H1 (cell line): ENCODE measurements at regions not wholly inside any gene's neighbourhood (a gene's known extent, or its start where the extent isn't known, plus 50 kb on each side); places are given as distances from the start of the nearest gene placed in this dataset.

Source experiments
- CTCF ChIA-PET: fragments of 300-600 bp; sonication (Branson Sonifier 250); formaldehyde crosslinking; loops from one replicate; lab custom pipeline; 2021; ENCODE audit not compliant: partially characterized antibody; lab: Charles Lee
- POLR2A ChIA-PET: fragments of 300-600 bp; sonication (Branson Sonifier 250); formaldehyde crosslinking; loops from one replicate; lab custom pipeline; 2021; ENCODE audit warnings: inconsistent platforms; ENCODE audit not compliant: partially characterized antibody; lab: Charles Lee
- DNase-seq, 2 experiments: peaks; one replicate each; pipeline versions ENCODE4 v3.0.0 to v3.0.0-alpha.2; 2010 to 2022; ENCODE audit warnings: low spot score in 2 of 2, low read depth in 1 of 2, mixed read lengths in 1 of 2
- FAIRE-seq: peaks from 2 replicates; lab custom pipeline; 2011; peaks lifted over from hg19 to GRCh38; lab: Jason Lieb, UNC
- H2AFZ ChIP-seq: 2 replicates; pipeline ENCODE4 v1.8.1; 2012; ENCODE audit warnings: low read length, inconsistent platforms
- H2AK5ac ChIP-seq: 2 replicates; pipeline ENCODE4 v1.6.1; 2013; ENCODE audit warnings: low read depth, low read length
- H2BK120ac ChIP-seq: replicated peaks from 2 replicates; pipeline ENCODE3; 2013; ENCODE audit warnings: low read depth, low read length, inconsistent platforms
- H2BK12ac ChIP-seq: 2 replicates; pipeline ENCODE4 v1.6.1; 2013; ENCODE audit warnings: low read depth, low read length
- H2BK15ac ChIP-seq: 2 replicates; pipeline ENCODE4 v1.6.1; 2013; ENCODE audit warnings: low read length
- H2BK20ac ChIP-seq: 2 replicates; pipeline ENCODE4 v1.6.1; 2013; ENCODE audit warnings: low read length
- H2BK5ac ChIP-seq: 2 replicates; pipeline ENCODE4 v1.6.1; 2013; ENCODE audit warnings: low read depth, low read length
- H3K14ac ChIP-seq: 2 replicates; pipeline ENCODE4 v1.6.1; 2013; ENCODE audit warnings: inconsistent platforms; ENCODE audit not compliant: insufficient read length
- H3K18ac ChIP-seq: 2 replicates; pipeline ENCODE4 v1.6.1; 2013; ENCODE audit warnings: low read length; ENCODE audit errors: extremely low read depth
- H3K23ac ChIP-seq: 2 replicates; pipeline ENCODE4 v1.6.1; 2013; ENCODE audit warnings: inconsistent platforms; ENCODE audit not compliant: insufficient read length
- H3K23me2 ChIP-seq: 2 replicates; pipeline ENCODE4 v1.6.1; 2013; ENCODE audit warnings: low read depth, low read length
- H3K27ac ChIP-seq: 2 replicates; pipeline ENCODE4 v1.6.1; 2011; ENCODE audit warnings: low read depth, low read length, inconsistent platforms
- H3K27me3 ChIP-seq, 4 experiments: replicated peaks in 1 of 4; 1 replicate in 1 of 4; 2 replicates in 3 of 4; pipeline versions ENCODE4 v1.6.1 to v1.8.1; 2011 to 2013; ENCODE audit warnings: low read length in 3 of 4, mild to moderate bottlenecking in 3 of 4, inconsistent platforms in 2 of 4, mixed read lengths in 2 of 4, moderate library complexity in 1 of 4; ENCODE audit not compliant: control insufficient read depth in 3 of 4, insufficient read depth in 3 of 4; ENCODE audit errors: extremely low read depth in 1 of 4
- H3K36me3 ChIP-seq, 4 experiments: 2 replicates each; pipeline versions ENCODE4 v1.6.1 to v1.8.1; 2011 to 2013; ENCODE audit warnings: mild to moderate bottlenecking in 4 of 4, low read length in 3 of 4, moderate library complexity in 2 of 4, control low read depth in 1 of 4, inconsistent platforms in 1 of 4; ENCODE audit not compliant: insufficient read depth in 4 of 4, control insufficient read depth in 2 of 4
- H3K4ac ChIP-seq: replicated peaks from 2 replicates; pipeline ENCODE3; 2013; ENCODE audit warnings: low read length, low read depth, mixed read lengths, inconsistent platforms; ENCODE audit not compliant: insufficient read length
- H3K4me1 ChIP-seq, 4 experiments: replicated peaks in 1 of 4; 1 replicate in 1 of 4; 2 replicates in 3 of 4; pipeline versions ENCODE4 v1.6.1 to v1.8.1; 2011 to 2013; ENCODE audit warnings: low read length in 3 of 4, inconsistent platforms in 2 of 4, mixed read lengths in 1 of 4; ENCODE audit not compliant: insufficient read depth in 4 of 4, control insufficient read depth in 3 of 4
- H3K4me2 ChIP-seq, 2 experiments: 2 replicates each; pipeline versions ENCODE4 v1.6.1 to v1.8.1; 2011 to 2013; ENCODE audit warnings: low read depth in 2 of 2, low read length in 2 of 2, control low read depth in 1 of 2, inconsistent platforms in 1 of 2, mild to moderate bottlenecking in 1 of 2; ENCODE audit not compliant: insufficient read depth in 1 of 2
- H3K4me3 ChIP-seq, 4 experiments: fragments of 200-600, 300-600 bp in 1 of 4; sonication (generic), shearing (Covaris generic), sonication (Bioruptor Twin) in 1 of 4; 2 replicates each; pipeline versions ENCODE4 v1.5.1 to v1.8.1; 2011 to 2016; ENCODE audit warnings: low read length in 4 of 4, low read depth in 3 of 4, control low read depth in 2 of 4, inconsistent platforms in 2 of 4, mild to moderate bottlenecking in 2 of 4, mixed read lengths in 1 of 4, moderate library complexity in 1 of 4; ENCODE audit not compliant: insufficient read depth in 2 of 4; ENCODE audit errors: extremely low read depth in 1 of 4
- H3K56ac ChIP-seq: replicated peaks from 2 replicates; pipeline ENCODE3; 2013; ENCODE audit warnings: low read depth, mild to moderate bottlenecking, mixed read lengths, low read length, inconsistent platforms; ENCODE audit not compliant: insufficient read length
- H3K79me1 ChIP-seq: 2 replicates; pipeline ENCODE4 v1.6.1; 2013; ENCODE audit warnings: low read depth, low read length, control low read depth
- H3K79me2 ChIP-seq, 2 experiments: 2 replicates each; pipeline versions ENCODE4 v1.6.1 to v1.8.1; 2012 to 2013; ENCODE audit warnings: low read length in 2 of 2, mild to moderate bottlenecking in 2 of 2, inconsistent platforms in 1 of 2; ENCODE audit not compliant: insufficient read depth in 2 of 2, control insufficient read depth in 1 of 2
- H3K9ac ChIP-seq, 4 experiments: replicated peaks in 1 of 4; 1 replicate in 1 of 4; 2 replicates in 3 of 4; pipeline versions ENCODE4 v1.6.1 to v1.8.1; 2011 to 2013; ENCODE audit warnings: low read depth in 3 of 4, low read length in 3 of 4, control low read depth in 2 of 4, mild to moderate bottlenecking in 2 of 4, moderate library complexity in 2 of 4, inconsistent platforms in 1 of 4; ENCODE audit errors: extremely low read depth in 1 of 4
- H3K9me3 ChIP-seq, 2 experiments: 2 replicates each; pipeline versions ENCODE4 v1.6.1 to v1.8.1; 2012 to 2013; ENCODE audit warnings: mild to moderate bottlenecking in 2 of 2, moderate library complexity in 2 of 2, control low read depth in 1 of 2, inconsistent platforms in 1 of 2, low read depth in 1 of 2, low read length in 1 of 2, mixed read lengths in 1 of 2; ENCODE audit not compliant: insufficient read depth in 2 of 2
- H4K20me1 ChIP-seq, 2 experiments: replicated peaks in 1 of 2; 2 replicates each; pipeline versions ENCODE3 to v1.8.1; 2011 to 2013; ENCODE audit warnings: inconsistent platforms in 2 of 2, low read length in 2 of 2, mild to moderate bottlenecking in 1 of 2; ENCODE audit not compliant: insufficient read depth in 2 of 2, control insufficient read depth in 1 of 2
- H4K5ac ChIP-seq: 2 replicates; pipeline ENCODE4 v1.6.1; 2013; ENCODE audit warnings: low read length, low read depth, mixed read lengths, inconsistent platforms; ENCODE audit not compliant: insufficient read length
- H4K8ac ChIP-seq: 2 replicates; pipeline ENCODE4 v1.8.0; 2013; ENCODE audit warnings: mild to moderate bottlenecking, moderate library complexity, low read length, inconsistent platforms; ENCODE audit not compliant: insufficient read depth; ENCODE audit errors: extremely low read depth
- H4K91ac ChIP-seq: replicated peaks from 2 replicates; pipeline ENCODE3; 2013; ENCODE audit warnings: low read length, mixed read lengths, inconsistent platforms; ENCODE audit not compliant: insufficient read length
- ASH2L ChIP-seq: fragments of 200-600, 300-600 bp; sonication (generic); IDR thresholded peaks from one replicate; pipeline ENCODE4 v1.7.1; 2017; ENCODE audit warnings: low read length
- BRCA1 ChIP-seq: IDR thresholded peaks from 2 replicates; pipeline ENCODE4 v1.6.1; 2012; ENCODE audit warnings: low read depth, low read length, improper control_type of control experiment
- EP300 ChIP-seq, 2 experiments: IDR thresholded peaks; 1 replicate in 1 of 2; 2 replicates in 1 of 2; pipeline ENCODE4 v1.6.1; 2011 to 2012; ENCODE audit warnings: low read depth in 2 of 2, low read length in 2 of 2, mild to moderate bottlenecking in 2 of 2, borderline replicate concordance in 1 of 2, inconsistent platforms in 1 of 2, moderate library complexity in 1 of 2
- KDM4A ChIP-seq: IDR thresholded peaks from one replicate; pipeline ENCODE4 v1.7.1; 2012; ENCODE audit warnings: low read depth, mild to moderate bottlenecking, moderate library complexity, low read length, inconsistent platforms; ENCODE audit not compliant: severe bottlenecking
- NANOG ChIP-seq: IDR thresholded peaks from 2 replicates; pipeline ENCODE4 v1.6.1; 2011; ENCODE audit warnings: low read length, low read depth, mild to moderate bottlenecking, inconsistent platforms; ENCODE audit not compliant: insufficient read depth, poor library complexity, severe bottlenecking
- POLR2A ChIP-seq, 2 experiments: IDR thresholded peaks; 1 replicate in 1 of 2; 2 replicates in 1 of 2; pipeline ENCODE4 v1.6.1; 2011; ENCODE audit warnings: low read depth in 2 of 2, low read length in 2 of 2, mild to moderate bottlenecking in 2 of 2; ENCODE audit errors: control extremely low read depth in 1 of 2
- RAD21 ChIP-seq, 2 experiments: IDR thresholded peaks in 1 of 2; conservative IDR thresholded peaks in 1 of 2; 2 replicates each; pipeline ENCODE4 v1.6.1; 2011; ENCODE audit warnings: low read depth in 2 of 2, low read length in 2 of 2, improper control_type of control experiment in 1 of 2, inconsistent platforms in 1 of 2, mild to moderate bottlenecking in 1 of 2, moderate library complexity in 1 of 2
- RBBP5 ChIP-seq: IDR thresholded peaks from 2 replicates; pipeline ENCODE4 v1.7.1; 2012; ENCODE audit warnings: low read depth, mild to moderate bottlenecking, inconsistent platforms, low read length, moderate library complexity, borderline replicate concordance
- SIX5 ChIP-seq: IDR thresholded peaks from 2 replicates; pipeline ENCODE4 v1.6.1; 2011; ENCODE audit warnings: mild to moderate bottlenecking, low read depth, low read length
- SUZ12 ChIP-seq: fragments of 200-600 bp; sonication (generic); IDR thresholded peaks from 2 replicates; pipeline ENCODE4 v1.6.1; 2012; ENCODE audit warnings: mild to moderate bottlenecking, inconsistent platforms, low read length, moderate library complexity, mixed read lengths
- TAF7 ChIP-seq: optimal IDR thresholded peaks from 2 replicates; pipeline ENCODE3; 2011; ENCODE audit warnings: low read depth, mild to moderate bottlenecking, inconsistent platforms, low read length, moderate library complexity, borderline replicate concordance
- WGBS, 2 experiments: shearing (Covaris generic) in 1 of 2; methylation state at CpG; one replicate each; pipeline versions ENCODE4 v1.1.6 to v1.1.7; 2013 to 2015; ENCODE audit warnings: low lambda C conversion rate in 2 of 2, mixed read lengths in 2 of 2, inconsistent platforms in 1 of 2, low coverage in 1 of 2, missing lambda C conversion rate in 1 of 2; ENCODE audit not compliant: insufficient replicate concordance in 2 of 2, insufficient coverage in 1 of 2, insufficient read length in 1 of 2; ENCODE audit errors: extremely low coverage in 1 of 2, missing lambda C conversion rate in 1 of 2; 5-methylcytosine and 5-hydroxymethylcytosine counted together

DNA sequence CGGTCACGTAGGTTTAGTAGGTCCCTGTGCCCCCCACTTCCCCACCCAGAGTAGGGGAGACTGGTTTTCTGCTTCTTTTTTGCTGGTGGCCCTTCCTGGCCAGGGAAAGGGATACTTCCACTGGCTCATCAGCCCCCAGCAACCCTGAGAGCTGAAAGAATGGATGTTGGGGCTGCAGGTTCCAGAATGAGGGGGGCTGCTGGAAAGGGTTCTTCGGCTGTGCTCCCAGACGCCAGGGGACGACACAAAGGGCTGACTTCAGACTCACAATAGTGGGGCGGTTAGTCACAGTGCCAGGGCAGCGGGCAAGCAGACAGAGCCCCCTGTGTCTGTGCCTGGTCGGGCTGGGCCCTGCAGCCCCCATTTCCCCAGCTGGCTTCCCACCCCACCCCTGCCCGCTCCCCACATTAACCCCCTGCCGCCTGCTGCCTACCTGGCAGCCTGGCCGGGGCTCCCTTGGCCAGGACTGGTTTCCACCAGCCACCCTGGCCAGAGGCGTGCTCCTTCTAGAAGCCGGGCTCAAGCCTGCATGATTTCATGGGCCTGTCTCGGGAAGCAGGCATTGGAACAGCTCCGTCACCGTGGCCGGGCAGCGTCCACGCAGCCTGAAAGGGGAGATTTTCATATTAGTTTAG lies 79.1 kb upstream of the WNT7B start:
- ChIA-PET CTCF (interaction anchor here (0.7 to 2.2 kb wide), 4 partner anchors 42 to 59 kb away, joined by 3 to 9 read pairs (median 4); no protein-coding TSS in a partner anchor), POLR2A (interaction anchor here (0.6 to 2.1 kb wide), 2 partner anchors 9 to 11 kb away, joined by 3 to 7 read pairs; no protein-coding TSS in a partner anchor)
- no peak overlapping the region for H3K4me3 ChIP-seq
- no peaks in the 10 kb centered on the region for H3K9me3 ChIP-seq
- no peak overlapping the region for H2BK120ac ChIP-seq
- H3K23me2 ChIP-seq = no peaks in the 10 kb centered on the region
- H3K79me1 ChIP-seq = no peaks in the 10 kb centered on the region
- H3K18ac ChIP-seq = no peak overlapping the region
- no peak overlapping the region for H3K27ac ChIP-seq
- H3K56ac ChIP-seq = no peak overlapping the region
- no peak overlapping the region for H3K9ac ChIP-seq
- peaks cover 0 to 24% (median 12%) of the 10 kb centered on the region in 4 experiments; a peak in 6 of 7 replicates for H3K27me3 ChIP-seq
- no peak overlapping the region for H2BK15ac ChIP-seq
- no peaks in the 10 kb centered on the region for H3K36me3 ChIP-seq
- H4K8ac ChIP-seq = peak overlapping the region; percentile 71
- 93% methylated on average over 15 of the region's 19 CpGs; no CpG with 5 or more reads in 1 of the 2 experiments for WGBS, 2 experiments
- H2BK20ac ChIP-seq = no peak overlapping the region
- H3K4me2 ChIP-seq = no peak overlapping the region
- no peak overlapping the region for H2BK12ac ChIP-seq
- no peak overlapping the region for H2BK5ac ChIP-seq
- no peaks in the 10 kb centered on the region for H3K79me2 ChIP-seq
- H2AK5ac ChIP-seq = no peak overlapping the region
- peaks cover 0 to 8% (median 3%) of the 10 kb centered on the region in 4 experiments; a peak in 6 of 7 replicates for H3K4me1 ChIP-seq
- DNase-seq (no peak), FAIRE-seq (no peak)
- H4K20me1 ChIP-seq = no peaks in the 10 kb centered on the region
- no peak overlapping the region for H3K14ac ChIP-seq
- H4K5ac ChIP-seq = no peak overlapping the region
- no peak overlapping the region for H2AFZ ChIP-seq
- H3K4ac ChIP-seq = no peak overlapping the region
- H4K91ac ChIP-seq = no peak overlapping the region
- no peak overlapping the region for H3K23ac ChIP-seq
- TF ChIP-seq RAD21 (IDR thresholded peaks at IDR 0.05 in 1 of 2, conservative IDR thresholded peaks at IDR 0.05 in 1 of 2; ENCODE audit: low read depth in 2 of 2, low read length in 2 of 2) = no peak
- no peak for TF ChIP-seq KDM4A
- TF ChIP-seq TAF7 = no peak
- TF ChIP-seq NANOG = no peak
- TF ChIP-seq EP300 (IDR thresholded peaks at IDR 0.05; ENCODE audit: borderline replicate concordance in 1 of 2, low read depth in 2 of 2, low read length in 2 of 2) = no peak
- no peak for TF ChIP-seq SIX5
- TF ChIP-seq RBBP5 = no peak
- TF ChIP-seq POLR2A (IDR thresholded peaks at IDR 0.05; ENCODE audit: control extremely low read depth in 1 of 2, low read depth in 2 of 2, low read length in 2 of 2) = no peak
- no peak for TF ChIP-seq SUZ12
- no peak for TF ChIP-seq ASH2L
- no peak for TF ChIP-seq BRCA1
